PC-9 (cell line): ENCODE measurements at regions not wholly inside any gene's neighbourhood (a gene's known extent, or its start where the extent isn't known, plus 50 kb on each side); places are given as distances from the start of the nearest gene placed in this dataset.
"Not testable (repeated sequence)": the region's sequence is repeated elsewhere in the genome, so short reads cannot be mapped to it uniquely, and the experiment has no call there.

ENCODE experiments used
- BruUV-seq: library from RNA; stranded (reverse); fragments of 400-500 nt; replicated peaks from 2 replicates; lab custom pipeline; 2021; lab: Mats Ljungman, UMichigan
- CTCF ChIA-PET: fragments of 300-600 bp; sonication (Branson Sonifier 250); formaldehyde crosslinking; loops from one replicate; lab custom pipeline; 2022; ENCODE audit warnings: antibody characterized with exemption; lab: Charles Lee
- POLR2A ChIA-PET: fragments of 300-600 bp; sonication (Branson Sonifier 250); formaldehyde crosslinking; loops from one replicate; lab custom pipeline; 2022; ENCODE audit warnings: antibody characterized with exemption; ENCODE audit not compliant: unreplicated experiment; lab: Charles Lee
- DNase-seq, 2 experiments: peaks; one replicate each; pipeline versions ENCODE4 v3.0.0 to v3.0.0-alpha.2; 2015 to 2022; ENCODE audit warnings: mixed read lengths in 1 of 2
- H2AFZ ChIP-seq: fragments of 200-600 bp; sonication (generic); 2 replicates; pipeline ENCODE4 v1.8.1; 2017; ENCODE audit warnings: antibody characterized with exemption
- H3F3A ChIP-seq: fragments of 200-600 bp; sonication (generic); 2 replicates; pipeline ENCODE4 v1.8.1; 2017; ENCODE audit warnings: antibody characterized with exemption, mild to moderate bottlenecking, low read depth; ENCODE audit not compliant: insufficient read depth
- H3K27ac ChIP-seq: fragments of 200-600 bp; sonication (generic); 2 replicates; pipeline ENCODE4 v1.6.1; 2016; ENCODE audit warnings: mixed run types
- H3K27me3 ChIP-seq: fragments of 200-600 bp; sonication (generic); 2 replicates; pipeline ENCODE4 v1.6.1; 2016; ENCODE audit warnings: low read depth, mixed run types; ENCODE audit not compliant: insufficient read depth
- H3K36me3 ChIP-seq: fragments of 200-600 bp; sonication (generic); 2 replicates; pipeline ENCODE4 v1.6.1; 2016; ENCODE audit warnings: low read depth, mixed run types
- H3K4me1 ChIP-seq: fragments of 200-600 bp; sonication (generic); replicated peaks from 2 replicates; pipeline ENCODE4 v1.6.1; 2016; ENCODE audit warnings: mixed run types; ENCODE audit not compliant: insufficient read depth
- H3K4me2 ChIP-seq: fragments of 200-600 bp; sonication (generic); 2 replicates; pipeline ENCODE4 v1.6.1; 2017; ENCODE audit warnings: mixed run types
- H3K4me3 ChIP-seq: fragments of 200-600 bp; sonication (generic); 2 replicates; pipeline ENCODE4 v1.6.1; 2016; ENCODE audit warnings: mixed run types
- H3K79me2 ChIP-seq: fragments of 200-600 bp; sonication (generic); 2 replicates; pipeline ENCODE4 v1.6.1; 2017; ENCODE audit warnings: low read depth, mixed run types
- H3K9me2 ChIP-seq: fragments of 200-600 bp; sonication (generic); 2 replicates; pipeline ENCODE4 v1.8.1; 2017; ENCODE audit warnings: mild to moderate bottlenecking; ENCODE audit not compliant: insufficient read depth
- H3K9me3 ChIP-seq: fragments of 200-600 bp; sonication (generic); 2 replicates; pipeline ENCODE4 v1.8.1; 2016; ENCODE audit warnings: low read depth; ENCODE audit not compliant: insufficient read depth
- H4K20me1 ChIP-seq: fragments of 200-600 bp; sonication (generic); 2 replicates; pipeline ENCODE4 v1.8.1; 2017; ENCODE audit not compliant: insufficient read depth
- EZH2 ChIP-seq: fragments of 200-600 bp; sonication (generic); IDR thresholded peaks from 2 replicates; pipeline ENCODE4 v1.8.0; 2017; ENCODE audit warnings: antibody characterized with exemption, low read depth
- intact Hi-C: fragments of 100-400 bp; cut with micrococcal nuclease; formaldehyde crosslinking; loops from one replicate; pipeline ENCODE4 v1.10.0; 2022; ENCODE audit not compliant: unreplicated experiment
- TF ChIP-seq, protein P1 (sequence below): fragments of 200-600 bp; sonication (generic); conservative IDR thresholded peaks from 2 replicates; pipeline ENCODE4 v1.6.1; 2017; ENCODE audit warnings: mixed run types, antibody characterized with exemption, mild to moderate bottlenecking, moderate library complexity

DNA sequence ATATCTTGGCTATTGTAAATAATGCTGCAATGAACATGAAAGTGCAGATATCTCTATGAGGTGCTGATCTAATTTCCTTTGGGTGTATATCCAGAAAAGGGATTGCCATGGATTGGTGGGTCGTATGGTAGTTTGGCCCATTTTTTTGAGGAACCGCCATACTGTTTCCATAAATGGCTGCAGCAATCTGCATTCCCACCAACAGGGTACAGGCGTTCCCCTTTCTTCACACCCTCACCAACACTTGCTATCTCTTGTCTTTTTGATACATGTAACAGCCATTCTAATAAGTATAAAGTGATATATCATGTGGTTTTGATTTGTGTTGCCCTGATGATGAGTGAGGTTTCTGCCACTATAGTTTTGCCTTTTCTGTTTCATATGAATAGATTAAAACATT lies 146.7 kb downstream of the NR2F2 start:
- ChIA-PET CTCF (no interaction called here), POLR2A (no interaction called here)
- no peaks in the 10 kb centered on the region for H3K79me2 ChIP-seq
- H4K20me1 ChIP-seq = no peaks in the 10 kb centered on the region
- no peak for TF ChIP-seq EZH2
- TF ChIP-seq, protein P1, sequence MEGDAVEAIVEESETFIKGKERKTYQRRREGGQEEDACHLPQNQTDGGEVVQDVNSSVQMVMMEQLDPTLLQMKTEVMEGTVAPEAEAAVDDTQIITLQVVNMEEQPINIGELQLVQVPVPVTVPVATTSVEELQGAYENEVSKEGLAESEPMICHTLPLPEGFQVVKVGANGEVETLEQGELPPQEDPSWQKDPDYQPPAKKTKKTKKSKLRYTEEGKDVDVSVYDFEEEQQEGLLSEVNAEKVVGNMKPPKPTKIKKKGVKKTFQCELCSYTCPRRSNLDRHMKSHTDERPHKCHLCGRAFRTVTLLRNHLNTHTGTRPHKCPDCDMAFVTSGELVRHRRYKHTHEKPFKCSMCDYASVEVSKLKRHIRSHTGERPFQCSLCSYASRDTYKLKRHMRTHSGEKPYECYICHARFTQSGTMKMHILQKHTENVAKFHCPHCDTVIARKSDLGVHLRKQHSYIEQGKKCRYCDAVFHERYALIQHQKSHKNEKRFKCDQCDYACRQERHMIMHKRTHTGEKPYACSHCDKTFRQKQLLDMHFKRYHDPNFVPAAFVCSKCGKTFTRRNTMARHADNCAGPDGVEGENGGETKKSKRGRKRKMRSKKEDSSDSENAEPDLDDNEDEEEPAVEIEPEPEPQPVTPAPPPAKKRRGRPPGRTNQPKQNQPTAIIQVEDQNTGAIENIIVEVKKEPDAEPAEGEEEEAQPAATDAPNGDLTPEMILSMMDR = no peak
- DNase-seq = no peak
- H3K36me3 ChIP-seq = no peaks in the 10 kb centered on the region
- BruUV-seq = no TSS peak
- intact Hi-C loops = no loop called here
- H3K27me3 ChIP-seq = peaks cover 10% of the 10 kb centered on the region
- H3K9me2 ChIP-seq = no peaks in the 10 kb centered on the region
- H3K27ac ChIP-seq = no peak overlapping the region
- H3K4me2 ChIP-seq = no peak overlapping the region
- H3K4me3 ChIP-seq = no peak overlapping the region
- H3K4me1 ChIP-seq = no peaks in the 10 kb centered on the region
- no peaks in the 10 kb centered on the region for H3F3A ChIP-seq
- no peaks in the 10 kb centered on the region for H3K9me3 ChIP-seq
- H2AFZ ChIP-seq = no peak overlapping the region

DNA sequence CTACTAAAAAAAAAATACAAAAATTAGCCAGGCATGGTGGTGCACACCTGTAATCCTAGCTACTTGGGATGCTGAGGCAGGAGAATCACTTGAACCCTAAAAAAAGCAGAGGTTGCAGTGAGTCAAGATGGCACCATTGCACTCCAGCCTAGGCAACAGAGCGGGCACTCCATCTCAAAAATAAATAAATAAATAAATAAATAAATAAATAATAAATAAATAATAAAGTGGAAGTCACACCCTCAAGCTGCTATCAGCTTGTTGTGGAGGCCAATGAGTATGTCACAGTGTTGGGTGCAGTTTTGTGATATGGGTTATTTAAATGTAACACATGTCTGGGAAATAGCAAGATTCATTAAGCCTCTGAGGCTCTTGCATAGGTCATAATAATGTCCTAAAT lies 153.9 kb downstream of the NR2F2 start:
- H3K4me3 ChIP-seq, BruUV-seq, H3K79me2 ChIP-seq, H3K27ac ChIP-seq, intact Hi-C loops, H2AFZ ChIP-seq, H4K20me1 ChIP-seq, H3K4me1 ChIP-seq, H3K4me2 ChIP-seq, POLR2A ChIA-PET, H3K36me3 ChIP-seq, H3F3A ChIP-seq, DNase-seq, H3K9me3 ChIP-seq, CTCF ChIA-PET, H3K9me2 ChIP-seq: not testable (repeated sequence)
- peaks cover 27% of the 10 kb centered on the region; the same call in 1 of the 2 replicates for H3K27me3 ChIP-seq

DNA sequence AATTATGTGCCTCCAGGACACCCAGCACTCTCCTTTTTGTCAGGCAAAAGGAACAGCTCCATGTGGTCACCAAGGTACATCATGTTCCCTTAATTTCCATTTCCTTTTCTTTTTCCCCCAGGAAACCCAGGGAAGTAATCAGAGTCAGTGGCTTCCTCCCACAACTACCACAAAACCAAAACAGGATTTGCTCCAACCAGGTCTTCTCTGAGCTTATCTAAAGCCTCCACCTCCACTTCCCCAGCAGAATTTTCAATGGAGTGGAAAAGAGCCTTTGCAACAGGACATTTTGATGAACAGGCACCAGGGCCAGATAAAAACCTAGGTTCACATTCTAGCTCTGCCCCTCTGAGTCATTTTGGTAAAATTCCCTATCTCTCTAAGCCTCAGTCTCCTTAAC lies 154.3 kb downstream of the NR2F2 start:
- Histone ChIP-seq H3K4me2 (no peak overlapping the region), H3K36me3 (no peaks in the 10 kb centered on the region), H3K27ac (no peak overlapping the region), H3F3A (no peaks in the 10 kb centered on the region), H3K4me3 (no peak overlapping the region), H3K4me1 (no peaks in the 10 kb centered on the region), H4K20me1 (no peaks in the 10 kb centered on the region; the same call in 1 of the 2 replicates), H3K9me3 (no peaks in the 10 kb centered on the region), H3K27me3 (peaks cover 29% of the 10 kb centered on the region; the same call in 1 of the 2 replicates), H2AFZ (no peak overlapping the region), H3K79me2 (no peaks in the 10 kb centered on the region), H3K9me2 (no peaks in the 10 kb centered on the region)
- BruUV-seq = no TSS peak
- CTCF ChIA-PET = no interaction called here
- DNase-seq = no peak
- no peak for TF ChIP-seq EZH2
- TF ChIP-seq, protein P1 = no peak
- POLR2A ChIA-PET = no interaction called here
- intact Hi-C loops = no loop called here

DNA sequence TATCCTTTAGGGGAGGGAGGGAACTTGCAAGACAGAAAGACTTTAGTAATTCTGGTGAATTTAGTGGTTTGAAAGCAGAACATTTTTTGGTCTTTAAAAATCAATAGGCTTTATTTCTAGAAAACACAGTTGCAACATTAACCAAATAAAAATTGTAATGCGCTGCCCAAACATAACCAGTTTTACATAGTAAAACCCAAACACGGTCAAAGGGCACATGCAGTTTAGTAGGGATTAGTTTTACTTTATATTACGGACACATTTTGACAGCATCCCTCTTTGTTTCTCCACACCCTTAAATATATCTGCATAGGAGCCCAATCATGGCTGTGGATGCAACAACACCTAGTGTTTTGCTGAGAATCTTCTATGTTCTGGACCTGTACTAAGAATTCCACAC lies 156.7 kb downstream of the NR2F2 start:
- Histone ChIP-seq H3K4me1 (no peaks in the 10 kb centered on the region), H4K20me1 (no peaks in the 10 kb centered on the region; the same call in 1 of the 2 replicates), H2AFZ (no peak overlapping the region), H3K27ac (no peak overlapping the region), H3K4me2 (no peak overlapping the region), H3K9me3 (no peaks in the 10 kb centered on the region), H3F3A (no peaks in the 10 kb centered on the region), H3K79me2 (no peaks in the 10 kb centered on the region), H3K4me3 (no peak overlapping the region), H3K27me3 (peaks cover 31% of the 10 kb centered on the region; the same call in 1 of the 2 replicates), H3K36me3 (no peaks in the 10 kb centered on the region), H3K9me2 (no peaks in the 10 kb centered on the region)
- CTCF ChIA-PET = no interaction called here
- POLR2A ChIA-PET = no interaction called here
- intact Hi-C loops = no loop called here
- no peak for TF ChIP-seq EZH2
- TF ChIP-seq, protein P1 = no peak
- no peak for DNase-seq
- BruUV-seq = no TSS peak

DNA sequence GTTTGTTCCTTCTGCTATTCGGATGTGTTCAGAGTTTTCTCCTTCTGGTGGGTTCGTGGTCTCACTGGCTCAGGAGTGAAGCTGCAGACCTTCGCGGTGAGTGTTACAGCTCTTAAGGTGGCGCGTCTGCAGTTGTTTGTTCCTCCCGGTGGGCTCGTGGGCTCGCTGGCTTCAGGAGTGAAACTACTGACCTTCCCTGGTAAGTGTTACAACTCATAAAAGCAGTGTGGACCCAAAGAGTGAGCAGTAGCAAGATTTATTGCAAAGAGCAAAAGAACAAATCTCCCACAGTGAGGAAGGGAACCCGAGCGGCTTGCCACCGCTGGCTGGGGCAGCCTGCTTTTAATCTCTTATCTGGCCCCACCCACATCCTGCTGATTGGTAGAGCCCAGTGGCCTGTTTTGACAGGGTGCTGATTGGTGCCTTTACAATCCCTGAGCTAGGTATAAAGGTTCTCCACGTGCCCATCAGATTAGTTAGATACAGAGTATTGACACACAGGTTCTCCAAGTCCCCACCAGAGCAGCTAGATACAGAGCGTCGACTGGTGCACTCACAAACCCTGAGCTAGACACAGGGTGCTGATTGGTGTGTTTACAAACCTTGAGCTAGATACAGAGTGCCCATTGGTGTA lies 160.7 kb downstream of the NR2F2 start:
- H3F3A ChIP-seq, intact Hi-C loops, H3K4me1 ChIP-seq, H2AFZ ChIP-seq, H3K27ac ChIP-seq, H3K36me3 ChIP-seq, H3K9me3 ChIP-seq, DNase-seq, H3K4me3 ChIP-seq, BruUV-seq, H3K4me2 ChIP-seq, H3K79me2 ChIP-seq, H4K20me1 ChIP-seq, CTCF ChIA-PET, POLR2A ChIA-PET, H3K9me2 ChIP-seq: not testable (repeated sequence)
- H3K27me3 ChIP-seq = peaks cover 26% of the 10 kb centered on the region; the same call in 1 of the 2 replicates
